A549 (cell line): ENCODE measurements at regions not wholly inside any gene's neighbourhood (a gene's known extent, or its start where the extent isn't known, plus 50 kb on each side); places are given as distances from the start of the nearest gene placed in this dataset.

Source experiments
- BCL3 ChIP-seq: fragments of >200 bp; sonication (Bioruptor Twin); formaldehyde crosslinking; IDR thresholded peaks from 3 replicates; pipeline ENCODE4 v1.6.1; 2016
- CEBPB ChIP-seq, 2 experiments: fragments of >200 bp in 1 of 2; sonication (Bioruptor Twin) in 1 of 2; formaldehyde crosslinking in 1 of 2; IDR thresholded peaks; 2 replicates each; pipeline ENCODE4 v1.6.1; 2012 to 2016
- CHD2 ChIP-seq: fragments of 150-350 bp; IDR thresholded peaks from 2 replicates; pipeline ENCODE4 v1.6.1; 2014; ENCODE audit warnings: low read length; ENCODE audit not compliant: partially characterized antibody
- HDAC2 ChIP-seq: fragments of 200-600 bp; sonication (generic); IDR thresholded peaks from 2 replicates; pipeline ENCODE4 v1.6.1; 2016
- MAFK ChIP-seq: fragments of 450-650 bp; IDR thresholded peaks from 2 replicates; pipeline ENCODE4 v1.6.1; 2014; ENCODE audit not compliant: partially characterized antibody
- PBX3 ChIP-seq: IDR thresholded peaks from 2 replicates; pipeline ENCODE4 v1.6.1; 2012
- POLR2A ChIP-seq: IDR thresholded peaks from 2 replicates; pipeline ENCODE4 v1.6.1; 2012; ENCODE audit warnings: mild to moderate bottlenecking, low read length
- TF ChIP-seq, protein P1 (sequence below): fragments of >200 bp; sonication (Bioruptor Twin); formaldehyde crosslinking; IDR thresholded peaks from 3 replicates; pipeline ENCODE4 v1.5.1; 2016
- TF ChIP-seq, protein P2 (sequence below): fragments of 200-600 bp; sonication (generic); IDR thresholded peaks from 2 replicates; pipeline ENCODE4 v1.6.1; 2016; ENCODE audit warnings: antibody characterized with exemption, mild to moderate bottlenecking, moderate library complexity
- TF ChIP-seq, protein P3 (sequence below): fragments of 150-350 bp; IDR thresholded peaks from 2 replicates; pipeline ENCODE4 v1.6.1; 2014; ENCODE audit warnings: low read depth, mild to moderate bottlenecking, low read length

- TF ChIP-seq MAFK = no peak
- TF ChIP-seq POLR2A = no peak
- TF ChIP-seq, protein P1, sequence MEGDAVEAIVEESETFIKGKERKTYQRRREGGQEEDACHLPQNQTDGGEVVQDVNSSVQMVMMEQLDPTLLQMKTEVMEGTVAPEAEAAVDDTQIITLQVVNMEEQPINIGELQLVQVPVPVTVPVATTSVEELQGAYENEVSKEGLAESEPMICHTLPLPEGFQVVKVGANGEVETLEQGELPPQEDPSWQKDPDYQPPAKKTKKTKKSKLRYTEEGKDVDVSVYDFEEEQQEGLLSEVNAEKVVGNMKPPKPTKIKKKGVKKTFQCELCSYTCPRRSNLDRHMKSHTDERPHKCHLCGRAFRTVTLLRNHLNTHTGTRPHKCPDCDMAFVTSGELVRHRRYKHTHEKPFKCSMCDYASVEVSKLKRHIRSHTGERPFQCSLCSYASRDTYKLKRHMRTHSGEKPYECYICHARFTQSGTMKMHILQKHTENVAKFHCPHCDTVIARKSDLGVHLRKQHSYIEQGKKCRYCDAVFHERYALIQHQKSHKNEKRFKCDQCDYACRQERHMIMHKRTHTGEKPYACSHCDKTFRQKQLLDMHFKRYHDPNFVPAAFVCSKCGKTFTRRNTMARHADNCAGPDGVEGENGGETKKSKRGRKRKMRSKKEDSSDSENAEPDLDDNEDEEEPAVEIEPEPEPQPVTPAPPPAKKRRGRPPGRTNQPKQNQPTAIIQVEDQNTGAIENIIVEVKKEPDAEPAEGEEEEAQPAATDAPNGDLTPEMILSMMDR = no peak
- TF ChIP-seq, protein P2, sequence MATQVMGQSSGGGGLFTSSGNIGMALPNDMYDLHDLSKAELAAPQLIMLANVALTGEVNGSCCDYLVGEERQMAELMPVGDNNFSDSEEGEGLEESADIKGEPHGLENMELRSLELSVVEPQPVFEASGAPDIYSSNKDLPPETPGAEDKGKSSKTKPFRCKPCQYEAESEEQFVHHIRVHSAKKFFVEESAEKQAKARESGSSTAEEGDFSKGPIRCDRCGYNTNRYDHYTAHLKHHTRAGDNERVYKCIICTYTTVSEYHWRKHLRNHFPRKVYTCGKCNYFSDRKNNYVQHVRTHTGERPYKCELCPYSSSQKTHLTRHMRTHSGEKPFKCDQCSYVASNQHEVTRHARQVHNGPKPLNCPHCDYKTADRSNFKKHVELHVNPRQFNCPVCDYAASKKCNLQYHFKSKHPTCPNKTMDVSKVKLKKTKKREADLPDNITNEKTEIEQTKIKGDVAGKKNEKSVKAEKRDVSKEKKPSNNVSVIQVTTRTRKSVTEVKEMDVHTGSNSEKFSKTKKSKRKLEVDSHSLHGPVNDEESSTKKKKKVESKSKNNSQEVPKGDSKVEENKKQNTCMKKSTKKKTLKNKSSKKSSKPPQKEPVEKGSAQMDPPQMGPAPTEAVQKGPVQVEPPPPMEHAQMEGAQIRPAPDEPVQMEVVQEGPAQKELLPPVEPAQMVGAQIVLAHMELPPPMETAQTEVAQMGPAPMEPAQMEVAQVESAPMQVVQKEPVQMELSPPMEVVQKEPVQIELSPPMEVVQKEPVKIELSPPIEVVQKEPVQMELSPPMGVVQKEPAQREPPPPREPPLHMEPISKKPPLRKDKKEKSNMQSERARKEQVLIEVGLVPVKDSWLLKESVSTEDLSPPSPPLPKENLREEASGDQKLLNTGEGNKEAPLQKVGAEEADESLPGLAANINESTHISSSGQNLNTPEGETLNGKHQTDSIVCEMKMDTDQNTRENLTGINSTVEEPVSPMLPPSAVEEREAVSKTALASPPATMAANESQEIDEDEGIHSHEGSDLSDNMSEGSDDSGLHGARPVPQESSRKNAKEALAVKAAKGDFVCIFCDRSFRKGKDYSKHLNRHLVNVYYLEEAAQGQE = no peak
- no peak for TF ChIP-seq CHD2
- TF ChIP-seq CEBPB (IDR thresholded peaks at IDR 0.05) = no peak
- no peak for TF ChIP-seq HDAC2
- TF ChIP-seq, protein P3, sequence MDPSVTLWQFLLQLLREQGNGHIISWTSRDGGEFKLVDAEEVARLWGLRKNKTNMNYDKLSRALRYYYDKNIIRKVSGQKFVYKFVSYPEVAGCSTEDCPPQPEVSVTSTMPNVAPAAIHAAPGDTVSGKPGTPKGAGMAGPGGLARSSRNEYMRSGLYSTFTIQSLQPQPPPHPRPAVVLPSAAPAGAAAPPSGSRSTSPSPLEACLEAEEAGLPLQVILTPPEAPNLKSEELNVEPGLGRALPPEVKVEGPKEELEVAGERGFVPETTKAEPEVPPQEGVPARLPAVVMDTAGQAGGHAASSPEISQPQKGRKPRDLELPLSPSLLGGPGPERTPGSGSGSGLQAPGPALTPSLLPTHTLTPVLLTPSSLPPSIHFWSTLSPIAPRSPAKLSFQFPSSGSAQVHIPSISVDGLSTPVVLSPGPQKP = no peak
- TF ChIP-seq PBX3 = no peak
- no peak for TF ChIP-seq BCL3
Measured at GRCh38 chr2:144277622-144278354, 242.1 kb downstream of the ZEB2 start.
